HCT116 (cell line): ENCODE measurements at regions not wholly inside any gene's neighbourhood (a gene's known extent, or its start where the extent isn't known, plus 50 kb on each side); places are given as distances from the start of the nearest gene placed in this dataset.

Source experiments
- EGR1 ChIP-seq: IDR thresholded peaks from 2 replicates; pipeline ENCODE4 v1.6.1; 2012; ENCODE audit warnings: low read depth
- ELF1 ChIP-seq: IDR thresholded peaks from 2 replicates; pipeline ENCODE4 v1.6.1; 2012; ENCODE audit warnings: low read depth, borderline replicate concordance
- EZH2phosphoT487 ChIP-seq: fragments of 200-600 bp; IDR thresholded peaks from 2 replicates; pipeline ENCODE4 v1.6.1; 2018; ENCODE audit warnings: antibody characterized with exemption, borderline replicate concordance
- POLR2A ChIP-seq: IDR thresholded peaks from 2 replicates; pipeline ENCODE4 v1.7.0; 2011; ENCODE audit warnings: borderline replicate concordance; ENCODE audit not compliant: insufficient read depth, insufficient read length; ENCODE audit errors: extremely low read depth
- TF ChIP-seq, protein P1 (sequence below), 3 experiments: fragments of 200-600 bp in 1 of 3; sonication (generic) in 1 of 3; IDR thresholded peaks in 2 of 3; conservative IDR thresholded peaks in 1 of 3; 2 replicates each; pipeline ENCODE4 v1.5.1; 2012 to 2017; ENCODE audit warnings: low read depth in 2 of 3, low read length in 2 of 3, antibody characterized with exemption in 1 of 3, borderline replicate concordance in 1 of 3, control low read depth in 1 of 3, mild to moderate bottlenecking in 1 of 3, mixed read lengths in 1 of 3, mixed run types in 1 of 3, moderate library complexity in 1 of 3; ENCODE audit not compliant: insufficient read depth in 1 of 3
- TF ChIP-seq, protein P2 (sequence below): IDR thresholded peaks from 2 replicates; pipeline ENCODE4 v1.6.1; 2012; ENCODE audit warnings: low read depth

GRCh38 chr17:62884781-62885180 is 76.7 kb upstream of the MARCHF10 start:
- TF ChIP-seq EZH2phosphoT487: no peak
- TF ChIP-seq POLR2A: no peak
- no peak for TF ChIP-seq ELF1
- TF ChIP-seq, protein P1, sequence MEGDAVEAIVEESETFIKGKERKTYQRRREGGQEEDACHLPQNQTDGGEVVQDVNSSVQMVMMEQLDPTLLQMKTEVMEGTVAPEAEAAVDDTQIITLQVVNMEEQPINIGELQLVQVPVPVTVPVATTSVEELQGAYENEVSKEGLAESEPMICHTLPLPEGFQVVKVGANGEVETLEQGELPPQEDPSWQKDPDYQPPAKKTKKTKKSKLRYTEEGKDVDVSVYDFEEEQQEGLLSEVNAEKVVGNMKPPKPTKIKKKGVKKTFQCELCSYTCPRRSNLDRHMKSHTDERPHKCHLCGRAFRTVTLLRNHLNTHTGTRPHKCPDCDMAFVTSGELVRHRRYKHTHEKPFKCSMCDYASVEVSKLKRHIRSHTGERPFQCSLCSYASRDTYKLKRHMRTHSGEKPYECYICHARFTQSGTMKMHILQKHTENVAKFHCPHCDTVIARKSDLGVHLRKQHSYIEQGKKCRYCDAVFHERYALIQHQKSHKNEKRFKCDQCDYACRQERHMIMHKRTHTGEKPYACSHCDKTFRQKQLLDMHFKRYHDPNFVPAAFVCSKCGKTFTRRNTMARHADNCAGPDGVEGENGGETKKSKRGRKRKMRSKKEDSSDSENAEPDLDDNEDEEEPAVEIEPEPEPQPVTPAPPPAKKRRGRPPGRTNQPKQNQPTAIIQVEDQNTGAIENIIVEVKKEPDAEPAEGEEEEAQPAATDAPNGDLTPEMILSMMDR (IDR thresholded peaks at IDR 0.05 in 2 of 3, conservative IDR thresholded peaks at IDR 0.05 in 1 of 3; ENCODE audit: borderline replicate concordance in 1 of 3, insufficient read depth in 1 of 3, low read depth in 2 of 3, low read length in 2 of 3): no peak
- no peak for TF ChIP-seq EGR1
- TF ChIP-seq, protein P2, sequence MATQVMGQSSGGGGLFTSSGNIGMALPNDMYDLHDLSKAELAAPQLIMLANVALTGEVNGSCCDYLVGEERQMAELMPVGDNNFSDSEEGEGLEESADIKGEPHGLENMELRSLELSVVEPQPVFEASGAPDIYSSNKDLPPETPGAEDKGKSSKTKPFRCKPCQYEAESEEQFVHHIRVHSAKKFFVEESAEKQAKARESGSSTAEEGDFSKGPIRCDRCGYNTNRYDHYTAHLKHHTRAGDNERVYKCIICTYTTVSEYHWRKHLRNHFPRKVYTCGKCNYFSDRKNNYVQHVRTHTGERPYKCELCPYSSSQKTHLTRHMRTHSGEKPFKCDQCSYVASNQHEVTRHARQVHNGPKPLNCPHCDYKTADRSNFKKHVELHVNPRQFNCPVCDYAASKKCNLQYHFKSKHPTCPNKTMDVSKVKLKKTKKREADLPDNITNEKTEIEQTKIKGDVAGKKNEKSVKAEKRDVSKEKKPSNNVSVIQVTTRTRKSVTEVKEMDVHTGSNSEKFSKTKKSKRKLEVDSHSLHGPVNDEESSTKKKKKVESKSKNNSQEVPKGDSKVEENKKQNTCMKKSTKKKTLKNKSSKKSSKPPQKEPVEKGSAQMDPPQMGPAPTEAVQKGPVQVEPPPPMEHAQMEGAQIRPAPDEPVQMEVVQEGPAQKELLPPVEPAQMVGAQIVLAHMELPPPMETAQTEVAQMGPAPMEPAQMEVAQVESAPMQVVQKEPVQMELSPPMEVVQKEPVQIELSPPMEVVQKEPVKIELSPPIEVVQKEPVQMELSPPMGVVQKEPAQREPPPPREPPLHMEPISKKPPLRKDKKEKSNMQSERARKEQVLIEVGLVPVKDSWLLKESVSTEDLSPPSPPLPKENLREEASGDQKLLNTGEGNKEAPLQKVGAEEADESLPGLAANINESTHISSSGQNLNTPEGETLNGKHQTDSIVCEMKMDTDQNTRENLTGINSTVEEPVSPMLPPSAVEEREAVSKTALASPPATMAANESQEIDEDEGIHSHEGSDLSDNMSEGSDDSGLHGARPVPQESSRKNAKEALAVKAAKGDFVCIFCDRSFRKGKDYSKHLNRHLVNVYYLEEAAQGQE: no peak
